Lower leg skin (tissue), 4 donors: ENCODE measurements at regions not wholly inside any gene's neighbourhood (a gene's known extent, or its start where the extent isn't known, plus 50 kb on each side); places are given as distances from the start of the nearest gene placed in this dataset.

Experiments
- DNase-seq, 2 donors: peaks; one replicate each; pipeline ENCODE4 v3.0.0-alpha.2; 2019; ENCODE audit warnings: low spot score in 2 of 2
- H3K4me3 ChIP-seq: fragments of 200-600 bp; sonication (generic); 2 replicates; pipeline ENCODE4 v1.5.1; 2017; ENCODE audit warnings: mild to moderate bottlenecking, low read depth; ENCODE audit not compliant: poor library complexity, severe bottlenecking
- CTCF ChIP-seq, 3 donors: fragments of 450-650 bp; IDR thresholded peaks; one replicate each; pipeline ENCODE4 v1.5.1; 2016; ENCODE audit warnings: antibody characterized with exemption in 3 of 3, mild to moderate bottlenecking in 3 of 3, moderate library complexity in 2 of 3
- POLR2A ChIP-seq, 2 donors: fragments of 450-650 bp; IDR thresholded peaks; one replicate each; pipeline ENCODE4 v1.6.1; 2016 to 2017; ENCODE audit warnings: antibody characterized with exemption in 2 of 2, mild to moderate bottlenecking in 1 of 2, moderate library complexity in 1 of 2
- WGBS, 2 donors: methylation state at CpG; one replicate each; pipeline ENCODE4 v1.1.5; 2018; 5-methylcytosine and 5-hydroxymethylcytosine counted together
- intact Hi-C: fragments of 100-400 bp; cut with DNase I; formaldehyde crosslinking; loops from one replicate; pipeline ENCODE4 v1.15.0; 2023; ENCODE audit warnings: low total_unique reads

GRCh38 chr12:105974738-105975137, 164.0 kb downstream of the NUAK1 start:
- H3K4me3 ChIP-seq: no peak overlapping the region
- DNase-seq: no peak
- intact Hi-C loops: no loop called here
- TF ChIP-seq POLR2A (IDR thresholded peaks at IDR 0.05): no peak
- no peak for TF ChIP-seq CTCF (IDR thresholded peaks at IDR 0.05)
- WGBS, 2 donors: 92 to 96% methylated on average over 4 of the region's 4 CpGs

- no peak for DNase-seq
- H3K4me3 ChIP-seq: no peak overlapping the region
- intact Hi-C loops: no loop called here
- 91 to 95% methylated on average over 2 of the region's 2 CpGs for WGBS, 2 donors
- no peak for TF ChIP-seq POLR2A (IDR thresholded peaks at IDR 0.05)
These were observed 163.4 kb downstream of the NUAK1 start for GRCh38 chr12:105975351-105975750.

GRCh38 chr12:105977236-105977635, 161.5 kb downstream of the NUAK1 start:
- DNase-seq: no peak
- TF ChIP-seq POLR2A (IDR thresholded peaks at IDR 0.05) (no peak), CTCF (IDR thresholded peaks at IDR 0.05) (no peak)
- 93 to 97% methylated on average over 3 of the region's 3 CpGs for WGBS, 2 donors
- intact Hi-C loops: no loop called here
- no peak overlapping the region for H3K4me3 ChIP-seq

- H3K4me3 ChIP-seq: no peak overlapping the region
- no peak for TF ChIP-seq POLR2A (IDR thresholded peaks at IDR 0.05)
- no peak for TF ChIP-seq CTCF (IDR thresholded peaks at IDR 0.05)
- no peak for DNase-seq
- WGBS, 2 donors: 81 to 95% methylated on average over 1 of the region's 1 CpG
- intact Hi-C loops: no loop called here
These were observed 161.1 kb downstream of the NUAK1 start for GRCh38 chr12:105977652-105978051.

GRCh38 chr12:105978276-105978675, 160.5 kb downstream of the NUAK1 start:
- DNase-seq: no peak
- intact Hi-C loops: no loop called here
- H3K4me3 ChIP-seq: no peak overlapping the region
- no peak for TF ChIP-seq POLR2A (IDR thresholded peaks at IDR 0.05)
- no peak for TF ChIP-seq CTCF (IDR thresholded peaks at IDR 0.05)
- 94 to 95% methylated on average over 3 of the region's 3 CpGs for WGBS, 2 donors

GRCh38 chr12:105978686-105979085, 160.1 kb downstream of the NUAK1 start:
- H3K4me3 ChIP-seq: no peak overlapping the region
- DNase-seq: no peak
- 54 to 57% methylated on average over 3 of the region's 3 CpGs for WGBS, 2 donors
- TF ChIP-seq POLR2A (IDR thresholded peaks at IDR 0.05) (no peak), CTCF (IDR thresholded peaks at IDR 0.05) (no peak)
- intact Hi-C loops: no loop called here
